Smooth muscle cell (in vitro differentiated cells): ENCODE measurements at regions not wholly inside any gene's neighbourhood (a gene's known extent, or its start where the extent isn't known, plus 50 kb on each side); places are given as distances from the start of the nearest gene placed in this dataset.

Experiments
- DNase-seq: peaks from one replicate; lab custom pipeline; 2025; ENCODE audit not compliant: unreplicated experiment; lab: John Stamatoyannopoulos, UW
- H2AFZ ChIP-seq: fragments of 200-600 bp; sonication (generic); 2 replicates; pipeline ENCODE4 v1.6.0; 2016; ENCODE audit warnings: antibody characterized with exemption, low read depth, mild to moderate bottlenecking
- H3F3A ChIP-seq: fragments of 200-600 bp; sonication (generic); 2 replicates; pipeline ENCODE4 v1.6.0; 2017; ENCODE audit warnings: antibody characterized with exemption, low read depth
- H3K27ac ChIP-seq: fragments of 200-600 bp; sonication (generic); 2 replicates; pipeline ENCODE4 v1.5.1; 2016; ENCODE audit warnings: low read depth, mild to moderate bottlenecking
- H3K27me3 ChIP-seq: fragments of 200-600 bp; sonication (generic); 2 replicates; pipeline ENCODE4 v1.6.1; 2016; ENCODE audit warnings: low read depth, mild to moderate bottlenecking
- H3K36me3 ChIP-seq: fragments of 200-600 bp; sonication (generic); 2 replicates; pipeline ENCODE4 v1.5.1; 2016; ENCODE audit warnings: low read depth
- H3K4me1 ChIP-seq: fragments of 200-600 bp; sonication (generic); 2 replicates; pipeline ENCODE4 v1.5.1; 2016; ENCODE audit warnings: low read depth
- H3K4me2 ChIP-seq: fragments of 200-600 bp; sonication (generic); 2 replicates; pipeline ENCODE4 v1.6.0; 2016; ENCODE audit warnings: mild to moderate bottlenecking
- H3K4me3 ChIP-seq: fragments of 200-600 bp; sonication (generic); 2 replicates; pipeline ENCODE4 v1.5.1; 2016; ENCODE audit warnings: mild to moderate bottlenecking
- H3K79me2 ChIP-seq: fragments of 200-600 bp; sonication (generic); 2 replicates; pipeline ENCODE4 v1.6.0; 2016; ENCODE audit warnings: low read depth, mild to moderate bottlenecking
- H3K9ac ChIP-seq: fragments of 200-600 bp; sonication (generic); 2 replicates; pipeline ENCODE4 v1.6.0; 2016; ENCODE audit warnings: low read depth
- H3K9me3 ChIP-seq: fragments of 200-600 bp; sonication (generic); replicated peaks from 2 replicates; pipeline ENCODE4 v1.5.1; 2016; ENCODE audit warnings: low read depth
- H4K20me1 ChIP-seq: fragments of 200-600 bp; sonication (generic); 2 replicates; pipeline ENCODE4 v1.6.0; 2016; ENCODE audit warnings: low read depth
- CTCF ChIP-seq: fragments of 200-600 bp; sonication (generic); IDR thresholded peaks from 2 replicates; pipeline ENCODE4 v1.5.1; 2017; ENCODE audit warnings: borderline replicate concordance, mild to moderate bottlenecking, antibody characterized with exemption; ENCODE audit not compliant: insufficient read depth, poor library complexity, severe bottlenecking
- WGBS: methylation state at CpG from one replicate; pipeline ENCODE4 v1.1.7; 2016; ENCODE audit warnings: low lambda C conversion rate; 5-methylcytosine and 5-hydroxymethylcytosine counted together

GRCh38 chr5:8895062-8895461 lies 650.8 kb downstream of the SEMA5A start:
- Histone ChIP-seq H3K9ac (no peak overlapping the region), H4K20me1 (no peaks in the 10 kb centered on the region), H2AFZ (no peak overlapping the region), H3K27me3 (no peaks in the 10 kb centered on the region), H3K4me3 (no peak overlapping the region), H3K27ac (no peak overlapping the region), H3K4me1 (no peaks in the 10 kb centered on the region), H3K9me3 (no peaks in the 10 kb centered on the region), H3K4me2 (no peak overlapping the region), H3K79me2 (no peaks in the 10 kb centered on the region), H3K36me3 (no peaks in the 10 kb centered on the region), H3F3A (no peaks in the 10 kb centered on the region)
- no peak for TF ChIP-seq CTCF
- no peak for DNase-seq
- 79% methylated on average over 4 of the region's 4 CpGs for WGBS

GRCh38 chr5:8895599-8895998 lies 650.3 kb downstream of the SEMA5A start:
- Histone ChIP-seq H3K27ac (no peak overlapping the region), H3K9me3 (no peaks in the 10 kb centered on the region), H3K27me3 (no peaks in the 10 kb centered on the region), H3K79me2 (no peaks in the 10 kb centered on the region), H3K4me1 (no peaks in the 10 kb centered on the region), H3F3A (no peaks in the 10 kb centered on the region), H3K36me3 (no peaks in the 10 kb centered on the region), H3K4me3 (no peak overlapping the region), H2AFZ (no peak overlapping the region), H3K9ac (no peak overlapping the region), H4K20me1 (no peaks in the 10 kb centered on the region), H3K4me2 (no peak overlapping the region)
- no peak for TF ChIP-seq CTCF
- no peak for DNase-seq
- WGBS = 89% methylated on average over 1 of the region's 1 CpG

GRCh38 chr5:8897316-8897715 lies 648.6 kb downstream of the SEMA5A start:
- no peak overlapping the region for H2AFZ ChIP-seq
- no peaks in the 10 kb centered on the region for H4K20me1 ChIP-seq
- DNase-seq = no peak
- WGBS = 86% methylated on average over 5 of the region's 5 CpGs
- H3F3A ChIP-seq = no peaks in the 10 kb centered on the region
- no peaks in the 10 kb centered on the region for H3K36me3 ChIP-seq
- no peak overlapping the region for H3K4me3 ChIP-seq
- no peak overlapping the region for H3K27ac ChIP-seq
- TF ChIP-seq CTCF = no peak
- no peaks in the 10 kb centered on the region for H3K27me3 ChIP-seq
- no peaks in the 10 kb centered on the region for H3K9me3 ChIP-seq
- no peaks in the 10 kb centered on the region for H3K4me1 ChIP-seq
- no peaks in the 10 kb centered on the region for H3K79me2 ChIP-seq
- H3K4me2 ChIP-seq = no peak overlapping the region
- no peak overlapping the region for H3K9ac ChIP-seq

- H3K27me3 ChIP-seq = no peaks in the 10 kb centered on the region
- no peaks in the 10 kb centered on the region for H3K4me1 ChIP-seq
- no peaks in the 10 kb centered on the region for H3K36me3 ChIP-seq
- DNase-seq = no peak
- H4K20me1 ChIP-seq = no peaks in the 10 kb centered on the region
- H3K9me3 ChIP-seq = no peaks in the 10 kb centered on the region
- H3K79me2 ChIP-seq = no peaks in the 10 kb centered on the region
- no peak for TF ChIP-seq CTCF
- WGBS = 42% methylated on average over 2 of the region's 2 CpGs
- H3K9ac ChIP-seq = no peak overlapping the region
- H3K4me2 ChIP-seq = no peak overlapping the region
- no peak overlapping the region for H3K4me3 ChIP-seq
- no peak overlapping the region for H3K27ac ChIP-seq
- no peaks in the 10 kb centered on the region for H3F3A ChIP-seq
- H2AFZ ChIP-seq = no peak overlapping the region
Measured at GRCh38 chr5:8905021-8905420, 640.9 kb downstream of the SEMA5A start.
